Mesodermal cell (in vitro differentiated cells): ENCODE measurements at regions not wholly inside any gene's neighbourhood (a gene's known extent, or its start where the extent isn't known, plus 50 kb on each side); places are given as distances from the start of the nearest gene placed in this dataset.

ENCODE experiments used
- H3K27ac ChIP-seq: 2 replicates; pipeline ENCODE4 v1.7.0; 2013; ENCODE audit warnings: mild to moderate bottlenecking, low read depth, low read length, moderate library complexity; ENCODE audit not compliant: severe bottlenecking
- H3K36me3 ChIP-seq: 2 replicates; pipeline ENCODE4 v1.7.1; 2013; ENCODE audit warnings: mild to moderate bottlenecking, low read length, moderate library complexity; ENCODE audit not compliant: control insufficient read depth, insufficient read depth
- H3K4me1 ChIP-seq: one replicate; pipeline ENCODE4 v1.7.1; 2013; ENCODE audit warnings: mild to moderate bottlenecking, low read length; ENCODE audit not compliant: insufficient read depth, control insufficient read depth, poor library complexity, severe bottlenecking
- H3K4me3 ChIP-seq: 2 replicates; pipeline ENCODE4 v1.7.0; 2013; ENCODE audit warnings: low read length, control low read depth, mild to moderate bottlenecking; ENCODE audit not compliant: insufficient read depth, poor library complexity, severe bottlenecking; ENCODE audit errors: extremely low read depth
- H3K9me3 ChIP-seq: 2 replicates; pipeline ENCODE4 v1.7.1; 2013; ENCODE audit warnings: mild to moderate bottlenecking, low read length, moderate library complexity; ENCODE audit not compliant: control insufficient read depth
- WGBS, 2 experiments: methylation state at CpG; one replicate each; pipeline ENCODE4 v1.1.5; 2013; ENCODE audit warnings: missing lambda C conversion rate in 2 of 2; ENCODE audit not compliant: insufficient coverage in 2 of 2; 5-methylcytosine and 5-hydroxymethylcytosine counted together

DNA sequence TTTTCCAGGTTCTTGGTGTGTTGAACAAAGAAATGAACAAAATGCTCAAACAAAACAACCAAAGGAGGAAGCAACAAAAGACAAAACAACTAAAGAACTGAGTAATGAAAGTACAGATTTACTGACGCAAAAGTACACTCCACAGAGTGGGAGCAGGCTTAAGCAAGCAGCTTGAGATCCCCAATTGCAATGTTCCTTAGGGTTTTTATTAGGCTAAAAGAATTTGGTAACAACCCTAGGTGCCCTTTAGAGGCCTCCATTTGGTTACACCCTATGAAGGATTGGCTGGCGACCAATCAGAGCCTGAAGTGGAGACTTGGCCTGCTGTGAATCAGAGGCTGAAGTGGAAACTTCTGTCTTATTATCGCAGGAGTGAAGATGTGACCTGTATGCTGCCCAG is 243.4 kb upstream of the ATP10A start:
- Histone ChIP-seq H3K27ac (no peak overlapping the region), H3K4me3 (no peak overlapping the region), H3K4me1 (peaks cover 6% of the 10 kb centered on the region), H3K9me3 (no peaks in the 10 kb centered on the region), H3K36me3 (no peaks in the 10 kb centered on the region)
- WGBS, 2 experiments, result 86 to 97% methylated on average over 1 to 3 of the region's 3 CpGs

DNA sequence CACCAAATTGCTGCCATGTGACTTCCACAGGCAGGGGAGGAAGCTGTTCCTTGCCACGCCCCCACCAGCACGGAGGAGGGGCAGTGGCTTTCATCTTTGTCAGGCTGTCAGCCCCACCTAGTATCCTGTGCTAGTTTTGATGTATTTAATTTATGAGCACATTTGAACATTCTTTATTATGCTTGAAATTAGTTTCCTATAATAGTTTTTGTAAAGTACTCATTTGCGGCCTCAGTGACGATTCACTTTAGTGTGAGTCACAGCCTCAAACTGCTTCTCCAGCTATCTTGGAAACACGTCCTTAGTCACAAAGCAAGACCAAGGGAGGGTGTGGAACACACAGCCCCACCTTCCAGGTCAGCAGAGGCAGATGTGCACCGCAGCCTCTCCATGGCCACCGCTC is 239.9 kb upstream of the ATP10A start:
- no peak overlapping the region for H3K27ac ChIP-seq
- H3K4me1 ChIP-seq, result peaks cover 6% of the 10 kb centered on the region
- no peaks in the 10 kb centered on the region for H3K9me3 ChIP-seq
- no peaks in the 10 kb centered on the region for H3K36me3 ChIP-seq
- H3K4me3 ChIP-seq, result no peak overlapping the region
- WGBS, 2 experiments, result 80 to 86% methylated on average over 2 to 5 of the region's 7 CpGs

DNA sequence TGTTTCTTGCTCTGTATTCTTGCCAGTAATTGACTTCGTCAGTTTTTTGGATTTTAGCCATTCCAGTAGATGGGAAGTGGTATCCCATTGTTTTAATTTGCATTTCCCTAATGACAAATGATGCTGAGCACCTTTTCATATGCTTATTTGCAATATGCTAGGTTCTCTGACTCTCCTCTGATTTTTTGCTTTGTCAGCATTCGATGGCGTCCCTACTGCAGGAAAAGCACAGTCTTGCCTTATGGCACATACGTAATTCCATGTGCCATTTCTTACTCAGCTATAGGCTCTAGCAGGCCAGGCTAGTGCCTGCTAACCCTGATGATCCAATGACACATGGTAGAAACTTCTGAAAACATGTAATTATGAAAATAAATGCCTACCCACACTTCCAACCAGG is 239.2 kb upstream of the ATP10A start:
- Histone ChIP-seq H3K27ac (no peak overlapping the region), H3K4me1 (peaks cover 6% of the 10 kb centered on the region), H3K4me3 (no peak overlapping the region), H3K9me3 (no peaks in the 10 kb centered on the region), H3K36me3 (no peaks in the 10 kb centered on the region)
- WGBS, 2 experiments, result 82 to 88% methylated on average over 3 of the region's 4 CpGs

DNA sequence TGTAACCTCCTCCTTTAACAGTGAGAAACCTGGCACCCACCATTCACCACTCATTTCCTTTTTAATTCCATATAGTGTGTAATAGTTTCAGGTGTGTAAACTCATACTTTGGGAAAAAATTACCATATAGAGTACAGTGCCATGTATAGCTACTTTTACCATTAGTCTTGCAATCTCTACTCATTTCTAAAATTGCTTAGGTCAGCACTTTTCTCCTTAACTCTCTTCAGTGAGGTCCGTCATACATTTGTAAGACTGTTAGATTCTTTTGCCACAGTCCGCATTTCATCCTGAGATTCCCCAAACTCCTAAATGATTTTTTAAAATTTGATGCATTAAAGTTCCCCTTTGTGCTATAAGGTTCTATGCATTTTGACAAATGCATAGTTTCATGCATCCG is 238.3 kb upstream of the ATP10A start:
- peaks cover 6% of the 10 kb centered on the region for H3K4me1 ChIP-seq
- H3K9me3 ChIP-seq, result no peaks in the 10 kb centered on the region
- no peak overlapping the region for H3K27ac ChIP-seq
- no peaks in the 10 kb centered on the region for H3K36me3 ChIP-seq
- 100% methylated on average over 2 of the region's 3 CpGs for WGBS, 2 experiments
- no peak overlapping the region for H3K4me3 ChIP-seq

DNA sequence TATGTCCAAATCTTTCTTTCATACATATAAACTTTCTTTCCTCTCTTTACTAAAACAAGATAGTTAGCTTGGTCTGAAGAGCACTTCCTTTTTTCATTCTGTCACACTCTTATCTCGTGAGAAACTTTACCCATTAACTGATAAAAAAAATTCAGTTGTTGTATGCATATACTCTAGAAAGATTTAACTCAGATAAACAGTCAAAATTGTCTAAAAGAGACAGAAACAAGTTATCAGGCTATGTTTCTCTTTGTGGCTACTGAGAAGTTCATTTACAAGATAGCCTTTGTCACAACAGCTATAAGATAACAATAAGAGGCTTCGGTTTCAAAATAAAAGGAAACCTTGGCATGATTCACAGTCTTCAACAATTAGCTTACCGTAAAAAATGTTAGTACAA is 235.7 kb upstream of the ATP10A start:
- H3K4me3 ChIP-seq, result no peak overlapping the region

DNA sequence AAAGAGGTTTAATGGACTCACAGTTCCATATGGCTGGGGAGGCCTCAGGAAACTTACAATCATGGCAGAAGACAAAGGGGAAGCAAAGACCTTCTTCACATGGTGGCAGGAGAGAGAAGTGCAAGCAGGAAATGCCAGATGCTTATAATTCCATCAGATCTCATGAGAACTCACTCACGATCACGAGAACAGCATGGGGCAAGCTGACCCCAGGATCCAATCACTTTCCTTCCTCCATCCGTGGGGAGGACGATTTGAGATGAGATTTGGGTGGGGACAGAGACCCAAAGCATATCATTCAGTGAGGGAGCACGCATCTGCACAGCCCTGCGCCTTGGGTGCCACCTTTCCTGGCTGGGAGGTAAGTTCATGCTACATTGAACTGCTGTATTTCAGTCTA is 234.1 kb upstream of the ATP10A start:
- no peaks in the 10 kb centered on the region for H3K4me1 ChIP-seq
- no peak overlapping the region for H3K27ac ChIP-seq
- H3K9me3 ChIP-seq, result no peaks in the 10 kb centered on the region
- WGBS, 2 experiments, result 91 to 94% methylated on average over 6 of the region's 6 CpGs
- no peaks in the 10 kb centered on the region for H3K36me3 ChIP-seq
- no peak overlapping the region for H3K4me3 ChIP-seq

More for the DNA sequence above, 235.7 kb upstream of the ATP10A start:
- H3K36me3 ChIP-seq, result no peaks in the 10 kb centered on the region
- no peak overlapping the region for H3K27ac ChIP-seq
- H3K4me1 ChIP-seq, result peaks cover 6% of the 10 kb centered on the region
- no peaks in the 10 kb centered on the region for H3K9me3 ChIP-seq
- no CpG with 5 or more reads among the region's 3 CpGs for WGBS, 2 experiments

DNA sequence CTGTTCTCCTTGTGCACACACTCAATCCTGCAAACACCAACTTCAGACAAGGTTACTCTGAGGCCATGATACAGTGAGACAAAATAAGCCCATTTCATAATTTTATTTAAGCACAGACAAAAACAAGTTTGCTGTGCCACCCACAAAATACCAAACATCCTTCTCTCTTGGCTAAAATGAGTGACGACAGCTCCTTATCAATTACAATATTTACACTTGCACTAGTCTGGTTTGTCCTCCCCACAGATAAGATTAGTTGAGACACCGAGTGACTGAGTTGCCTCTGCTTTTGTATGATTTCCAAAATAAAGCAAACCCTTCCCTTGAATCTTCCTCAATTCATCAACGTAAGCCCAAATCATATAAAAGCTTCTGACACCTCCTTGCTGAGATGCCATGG is 233.5 kb upstream of the ATP10A start:
- WGBS, 2 experiments, result 82 to 91% methylated on average over 1 to 2 of the region's 3 CpGs

DNA sequence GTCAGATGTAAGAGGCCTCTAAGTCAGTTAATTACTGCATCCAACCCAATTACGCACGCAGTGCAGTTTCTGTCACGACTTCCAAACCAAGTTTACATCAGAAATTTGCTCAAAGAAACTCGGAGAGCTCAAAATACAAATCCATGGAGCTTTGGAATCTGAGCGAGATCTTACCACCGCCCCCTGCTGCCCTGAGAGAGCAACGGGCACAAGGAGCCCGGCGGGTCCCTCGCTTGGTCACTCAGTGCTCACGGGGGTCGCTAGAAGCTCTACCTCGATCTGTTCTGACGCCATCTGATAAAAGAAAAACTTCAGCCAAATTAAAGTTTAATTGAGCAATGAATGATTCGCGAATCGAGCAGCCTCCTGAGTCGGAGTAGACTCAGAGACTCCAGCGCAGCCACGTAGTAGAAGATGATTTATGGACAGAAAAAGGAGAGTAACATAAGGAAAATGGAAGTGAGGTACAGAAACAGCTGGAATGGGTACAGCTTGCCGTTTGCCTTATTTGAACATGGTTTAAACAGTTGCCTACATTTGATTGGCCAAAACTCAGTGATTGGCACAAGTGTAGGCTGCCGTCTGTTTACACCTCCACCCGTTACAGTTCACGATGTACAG is 232.7 kb upstream of the ATP10A start:
- H3K4me3 ChIP-seq, result no peak overlapping the region
- H3K36me3 ChIP-seq, result no peaks in the 10 kb centered on the region
- no peaks in the 10 kb centered on the region for H3K9me3 ChIP-seq
- no peak overlapping the region for H3K27ac ChIP-seq
- no peaks in the 10 kb centered on the region for H3K4me1 ChIP-seq
- WGBS, 2 experiments, result 81 to 85% methylated on average over 20 to 24 of the region's 24 CpGs

More for the DNA sequence above, 233.5 kb upstream of the ATP10A start:
- no peak overlapping the region for H3K4me3 ChIP-seq
- no peaks in the 10 kb centered on the region for H3K4me1 ChIP-seq
- H3K27ac ChIP-seq, result no peak overlapping the region
- no peaks in the 10 kb centered on the region for H3K9me3 ChIP-seq
- H3K36me3 ChIP-seq, result no peaks in the 10 kb centered on the region

DNA sequence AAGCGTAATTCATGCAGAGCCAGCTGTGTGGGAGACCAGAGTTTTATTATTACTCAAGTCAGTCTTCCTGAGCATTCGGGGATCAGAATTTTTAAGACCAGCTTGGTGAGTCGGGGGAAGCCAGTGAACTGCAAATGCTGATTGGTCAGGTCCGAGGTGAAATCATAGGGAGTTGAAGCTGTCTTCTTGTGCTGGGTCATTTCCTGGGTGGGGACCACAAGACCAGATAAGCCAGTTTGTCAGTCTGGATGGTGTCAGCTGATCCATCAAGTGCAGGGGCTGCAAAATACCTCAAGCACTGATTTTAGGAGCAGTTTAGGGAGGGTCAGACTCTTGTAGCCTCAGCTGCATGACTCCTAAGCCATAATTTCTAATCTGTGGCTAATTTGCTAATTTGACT is 228.1 kb upstream of the ATP10A start:
- no peak overlapping the region for H3K27ac ChIP-seq
- no peaks in the 10 kb centered on the region for H3K4me1 ChIP-seq
- 77 to 93% methylated on average over 4 of the region's 4 CpGs for WGBS, 2 experiments
- no peak overlapping the region for H3K4me3 ChIP-seq
- H3K36me3 ChIP-seq, result no peaks in the 10 kb centered on the region
- H3K9me3 ChIP-seq, result no peaks in the 10 kb centered on the region

DNA sequence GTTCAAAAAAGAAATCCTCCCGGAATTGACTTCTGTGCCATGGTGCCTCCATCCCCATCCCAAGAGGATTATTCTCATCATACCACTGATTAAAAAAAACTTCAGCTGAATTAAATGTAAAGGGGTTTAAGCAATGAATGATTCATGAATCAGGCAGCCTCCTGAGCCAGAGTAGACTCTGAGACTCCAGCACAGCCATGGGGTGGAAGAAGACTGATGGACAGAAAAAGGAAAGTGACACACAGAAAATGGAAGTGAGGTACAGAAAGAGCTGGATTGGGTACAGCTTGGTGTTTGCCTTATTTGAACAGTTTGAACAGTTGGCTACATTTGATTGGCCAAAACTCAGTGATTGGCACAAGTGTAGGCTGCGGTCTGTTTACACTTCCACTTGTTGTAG is 224.8 kb upstream of the ATP10A start:
- WGBS, 2 experiments, result 100% methylated on average over 1 of the region's 2 CpGs; no CpG with 5 or more reads in 1 of the 2 experiments
- Histone ChIP-seq H3K9me3 (no peaks in the 10 kb centered on the region), H3K27ac (no peak overlapping the region), H3K36me3 (no peaks in the 10 kb centered on the region), H3K4me3 (no peak overlapping the region), H3K4me1 (no peaks in the 10 kb centered on the region)

DNA sequence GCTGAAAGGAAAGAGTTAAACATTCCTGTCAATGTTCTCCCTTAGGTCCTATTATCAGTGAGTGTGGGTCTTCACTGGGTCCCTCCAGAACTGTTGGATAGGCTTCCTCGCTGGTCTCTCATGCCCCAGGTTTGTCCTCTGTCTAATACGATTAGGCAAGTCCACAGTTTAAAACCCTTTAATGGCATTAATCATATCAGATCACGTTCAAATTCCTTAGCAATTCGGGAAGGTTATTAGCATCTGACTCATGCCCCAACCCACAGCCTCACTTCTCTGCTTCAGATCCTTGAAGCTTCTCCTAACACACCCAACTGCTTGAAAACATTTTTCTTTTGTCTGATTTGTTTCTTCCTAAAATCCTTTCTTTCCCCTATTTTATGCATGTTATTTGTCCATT is 224.3 kb upstream of the ATP10A start:
- Histone ChIP-seq H3K4me3 (no peak overlapping the region), H3K9me3 (no peaks in the 10 kb centered on the region), H3K4me1 (no peaks in the 10 kb centered on the region), H3K36me3 (no peaks in the 10 kb centered on the region), H3K27ac (no peak overlapping the region)
- WGBS, 2 experiments, result 49 to 67% methylated on average over 4 of the region's 4 CpGs
